Neural cell (in vitro differentiated cells): ENCODE measurements at regions not wholly inside any gene's neighbourhood (a gene's known extent, or its start where the extent isn't known, plus 50 kb on each side); places are given as distances from the start of the nearest gene placed in this dataset.

Source experiments
- H2AFZ ChIP-seq: fragments of 200-600, 300-800 bp; sonication (generic), shearing (Covaris generic); 2 replicates; pipeline ENCODE4 v1.6.0; 2014; ENCODE audit warnings: low read depth, mild to moderate bottlenecking, antibody characterized with exemption, low read length, moderate library complexity
- H3F3A ChIP-seq: fragments of 200-600 bp; shearing (Covaris generic); 2 replicates; pipeline ENCODE4 v1.6.1; 2016; ENCODE audit warnings: mild to moderate bottlenecking, moderate library complexity, mixed read lengths, antibody characterized with exemption, low read length; ENCODE audit not compliant: insufficient read depth, poor library complexity, severe bottlenecking
- H3K27ac ChIP-seq: fragments of 200-600, 300-800 bp; sonication (generic), shearing (Covaris generic); 2 replicates; pipeline ENCODE4 v1.5.1; 2014; ENCODE audit warnings: mild to moderate bottlenecking, low read length, moderate library complexity
- H3K27me3 ChIP-seq: fragments of 300-800, 200-600 bp; sonication (generic), shearing (Covaris generic); 2 replicates; pipeline ENCODE4 v1.6.0; 2014; ENCODE audit warnings: mild to moderate bottlenecking, low read depth, low read length, moderate library complexity; ENCODE audit not compliant: insufficient read depth
- H3K36me3 ChIP-seq: fragments of 300-800, 200-600 bp; sonication (generic), shearing (Covaris generic); 2 replicates; pipeline ENCODE4 v1.5.1; 2014; ENCODE audit warnings: mild to moderate bottlenecking, antibody characterized with exemption, low read length, moderate library complexity; ENCODE audit not compliant: insufficient read depth
- H3K4me2 ChIP-seq: fragments of 300-800, 200-600 bp; sonication (generic), shearing (Covaris generic); 2 replicates; pipeline ENCODE4 v1.6.0; 2014; ENCODE audit warnings: mild to moderate bottlenecking, low read length
- H3K4me3 ChIP-seq: fragments of 300-800, 200-600 bp; sonication (generic), shearing (Covaris generic); 2 replicates; pipeline ENCODE4 v1.5.1; 2014; ENCODE audit warnings: mild to moderate bottlenecking, low read length, moderate library complexity
- H3K79me2 ChIP-seq: fragments of 200-600 bp; shearing (Covaris generic); replicated peaks from 2 replicates; pipeline ENCODE4 v1.6.0; 2014; ENCODE audit warnings: mild to moderate bottlenecking, low read length, moderate library complexity; ENCODE audit not compliant: insufficient read depth
- H3K9ac ChIP-seq: fragments of 300-800, 200-600 bp; sonication (generic), shearing (Covaris generic); 2 replicates; pipeline ENCODE4 v1.6.1; 2016; ENCODE audit warnings: mild to moderate bottlenecking, low read length, mixed read lengths
- H3K9me2 ChIP-seq: fragments of 200-600 bp; shearing (Covaris generic); 2 replicates; pipeline ENCODE4 v1.6.1; 2016; ENCODE audit warnings: mild to moderate bottlenecking, low read length, mixed read lengths; ENCODE audit not compliant: insufficient read depth
- H3K9me3 ChIP-seq: fragments of 200-600, 300-800 bp; sonication (generic), shearing (Covaris generic); 2 replicates; pipeline ENCODE4 v1.6.1; 2016; ENCODE audit warnings: mild to moderate bottlenecking, mixed run types, low read length, moderate library complexity, mixed read lengths
- H4K20me1 ChIP-seq: fragments of 200-600 bp; shearing (Covaris generic); 2 replicates; pipeline ENCODE4 v1.6.1; 2016; ENCODE audit warnings: mild to moderate bottlenecking, mixed run types; ENCODE audit not compliant: insufficient read depth
- CTCF ChIP-seq: fragments of 450-650 bp; IDR thresholded peaks from 2 replicates; pipeline ENCODE4 v1.5.1; 2014; ENCODE audit warnings: antibody characterized with exemption, mild to moderate bottlenecking, moderate library complexity; ENCODE audit not compliant: poor library complexity, severe bottlenecking
- EP300 ChIP-seq: fragments of 450-650 bp; conservative IDR thresholded peaks from 2 replicates; pipeline ENCODE4 v1.6.1; 2014; ENCODE audit warnings: antibody characterized with exemption, mild to moderate bottlenecking, moderate library complexity; ENCODE audit not compliant: poor library complexity, severe bottlenecking
- EZH2 ChIP-seq: fragments of 200-600, 300-800 bp; shearing (Covaris generic), sonication (generic); IDR thresholded peaks from 2 replicates; pipeline ENCODE4 v1.6.1; 2014; ENCODE audit warnings: antibody characterized with exemption, low read length, borderline replicate concordance, mild to moderate bottlenecking; ENCODE audit not compliant: insufficient read depth, poor library complexity, severe bottlenecking
- MXI1 ChIP-seq: fragments of 450-650 bp; conservative IDR thresholded peaks from 2 replicates; pipeline ENCODE4 v1.6.1; 2014; ENCODE audit warnings: antibody characterized with exemption, mild to moderate bottlenecking; ENCODE audit not compliant: poor library complexity, severe bottlenecking
- POLR2AphosphoS5 ChIP-seq: IDR thresholded peaks from 2 replicates; pipeline ENCODE4 v1.6.1; 2012
- RAD21 ChIP-seq: fragments of 450-650 bp; conservative IDR thresholded peaks from 2 replicates; pipeline ENCODE4 v1.6.1; 2014; ENCODE audit warnings: antibody characterized with exemption, mild to moderate bottlenecking, moderate library complexity
- REST ChIP-seq: IDR thresholded peaks from 2 replicates; pipeline ENCODE4 v1.6.1; 2012; ENCODE audit warnings: borderline replicate concordance
- SMC3 ChIP-seq: fragments of 450-650 bp; conservative IDR thresholded peaks from 2 replicates; pipeline ENCODE4 v1.6.1; 2014; ENCODE audit warnings: antibody characterized with exemption, mild to moderate bottlenecking, moderate library complexity; ENCODE audit not compliant: poor library complexity
- TAF1 ChIP-seq: IDR thresholded peaks from 2 replicates; pipeline ENCODE4 v1.6.1; 2012; ENCODE audit warnings: low read depth

DNA sequence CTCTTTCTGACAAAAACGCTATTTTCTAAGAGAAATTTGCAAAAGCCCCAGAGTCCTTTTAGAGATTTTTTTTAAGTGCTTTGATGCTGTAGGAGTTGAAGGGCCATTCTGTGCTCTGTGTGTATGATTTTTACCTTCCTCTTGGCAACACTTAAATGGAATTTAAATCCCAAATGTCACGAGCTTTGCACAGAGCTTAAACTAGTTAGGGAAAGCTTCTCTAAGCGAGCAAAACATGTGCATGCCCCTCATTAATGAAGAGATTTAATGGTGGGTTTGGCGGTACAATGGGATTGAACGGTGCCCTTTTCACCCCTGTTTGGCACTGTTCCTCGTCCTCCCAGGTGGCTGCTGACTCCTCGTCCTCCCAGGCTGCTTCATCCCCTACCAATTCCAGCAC lies 220.7 kb downstream of the DRD1 start:
- H3K9me2 ChIP-seq, result no peaks in the 10 kb centered on the region
- no peak overlapping the region for H3K27ac ChIP-seq
- H3K79me2 ChIP-seq, result no peaks in the 10 kb centered on the region
- no peaks in the 10 kb centered on the region for H3K9me3 ChIP-seq
- no peak overlapping the region for H3K9ac ChIP-seq
- no peak overlapping the region for H3K4me2 ChIP-seq
- H4K20me1 ChIP-seq, result no peaks in the 10 kb centered on the region
- no peak for TF ChIP-seq CTCF
- TF ChIP-seq EZH2, result no peak
- H2AFZ ChIP-seq, result no peak overlapping the region
- no peaks in the 10 kb centered on the region for H3F3A ChIP-seq
- H3K4me3 ChIP-seq, result no peak overlapping the region
- H3K36me3 ChIP-seq, result no peaks in the 10 kb centered on the region
- H3K27me3 ChIP-seq, result no peaks in the 10 kb centered on the region

DNA sequence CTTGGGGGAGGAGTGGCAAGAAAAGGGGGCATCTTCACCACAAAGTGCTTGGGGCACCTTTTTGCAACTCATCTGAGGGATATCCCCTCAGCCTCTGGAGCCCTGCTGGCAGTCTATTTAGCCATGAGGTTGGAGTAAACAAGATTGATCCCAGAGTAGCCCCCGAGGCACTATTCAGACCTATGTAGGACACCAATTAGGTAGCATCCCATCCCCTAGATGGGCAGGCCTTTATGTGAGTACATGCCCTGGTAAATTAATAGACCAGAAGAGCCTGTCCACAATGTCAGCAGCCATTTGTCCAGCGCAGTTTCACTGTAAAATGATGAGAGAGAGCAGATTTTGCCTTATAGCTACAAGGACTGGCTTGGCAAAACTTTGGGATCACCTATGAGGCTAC lies 221.4 kb downstream of the DRD1 start:
- no peaks in the 10 kb centered on the region for H3F3A ChIP-seq
- no peak overlapping the region for H3K9ac ChIP-seq
- no peak overlapping the region for H2AFZ ChIP-seq
- TF ChIP-seq CTCF (no peak), MXI1 (no peak), EP300 (no peak), POLR2AphosphoS5 (no peak), RAD21 (no peak), REST (no peak), EZH2 (no peak), TAF1 (no peak), SMC3 (no peak)
- H3K4me2 ChIP-seq, result no peak overlapping the region
- H4K20me1 ChIP-seq, result no peaks in the 10 kb centered on the region
- no peaks in the 10 kb centered on the region for H3K9me2 ChIP-seq
- H3K27ac ChIP-seq, result no peak overlapping the region
- no peaks in the 10 kb centered on the region for H3K79me2 ChIP-seq
- no peak overlapping the region for H3K4me3 ChIP-seq
- no peaks in the 10 kb centered on the region for H3K9me3 ChIP-seq
- no peaks in the 10 kb centered on the region for H3K36me3 ChIP-seq
- H3K27me3 ChIP-seq, result no peaks in the 10 kb centered on the region
